HepG2 (cell line): ENCODE measurements at regions not wholly inside any gene's neighbourhood (a gene's known extent, or its start where the extent isn't known, plus 50 kb on each side); places are given as distances from the start of the nearest gene placed in this dataset.

Experiments
- ATF3 ChIP-seq: sonication (generic); formaldehyde crosslinking; IDR thresholded peaks from 2 replicates; pipeline ENCODE4 v1.4.0; 2020; ENCODE audit warnings: missing genetic modification reagents
- CBX5 ChIP-seq: sonication (generic); formaldehyde crosslinking; IDR thresholded peaks from 2 replicates; pipeline ENCODE4 v1.4.0; 2020; ENCODE audit warnings: missing genetic modification reagents, borderline replicate concordance
- CENPX ChIP-seq: sonication (generic); formaldehyde crosslinking; IDR thresholded peaks from 2 replicates; pipeline ENCODE4 v1.9.0; 2021; ENCODE audit warnings: mild to moderate bottlenecking, missing genetic modification reagents, moderate library complexity
- EEA1 ChIP-seq: sonication (generic); formaldehyde crosslinking; IDR thresholded peaks from 2 replicates; pipeline ENCODE4 v1.5.1; 2020; ENCODE audit warnings: mild to moderate bottlenecking, missing genetic modification reagents, borderline replicate concordance
- FIP1L1 ChIP-seq: fragments of 200-400 bp; formaldehyde crosslinking; IDR thresholded peaks from 2 replicates; pipeline ENCODE4 v1.6.1; 2018; ENCODE audit warnings: low read depth, mild to moderate bottlenecking, low read length, moderate library complexity, borderline replicate concordance; ENCODE audit not compliant: insufficient read depth
- HDAC6 ChIP-seq: fragments of 200-600 bp; sonication (generic); IDR thresholded peaks from 2 replicates; pipeline ENCODE4 v1.7.0; 2017; ENCODE audit warnings: mild to moderate bottlenecking, antibody characterized with exemption, low read length, low read depth
- HHEX ChIP-seq: IDR thresholded peaks from 2 replicates; pipeline ENCODE4 v1.6.1; 2016; ENCODE audit warnings: control low read depth
- HNRNPH1 ChIP-seq: fragments of 200-400 bp; formaldehyde crosslinking; optimal IDR thresholded peaks from 2 replicates; pipeline ENCODE3; 2017; ENCODE audit warnings: mild to moderate bottlenecking, low read depth, low read length
- HNRNPL ChIP-seq: fragments of 200-400 bp; formaldehyde crosslinking; IDR thresholded peaks from 2 replicates; pipeline ENCODE4 v1.6.1; 2017; ENCODE audit warnings: mild to moderate bottlenecking, low read depth, low read length
- HOMEZ ChIP-seq: IDR thresholded peaks from 2 replicates; pipeline ENCODE4 v1.6.1; 2016; ENCODE audit warnings: low read depth
- ISL2 ChIP-seq: sonication (generic); formaldehyde crosslinking; IDR thresholded peaks from 2 replicates; pipeline ENCODE4 v1.5.0; 2020; ENCODE audit warnings: missing genetic modification reagents
- LRRFIP1 ChIP-seq: sonication (generic); formaldehyde crosslinking; conservative IDR thresholded peaks from 2 replicates; pipeline ENCODE4 v1.4.0; 2020; ENCODE audit warnings: missing genetic modification reagents
- NRL ChIP-seq: sonication (generic); formaldehyde crosslinking; IDR thresholded peaks from 2 replicates; pipeline ENCODE4 v1.5.0; 2020; ENCODE audit warnings: missing genetic modification reagents, mild to moderate bottlenecking, moderate library complexity, borderline replicate concordance
- PAF1 ChIP-seq: IDR thresholded peaks from 2 replicates; pipeline ENCODE4 v1.6.1; 2016; ENCODE audit warnings: missing genetic modification reagents, missing compliant biosample characterization
- PATZ1 ChIP-seq: sonication (generic); formaldehyde crosslinking; IDR thresholded peaks from 2 replicates; pipeline ENCODE4 v1.4.0; 2020; ENCODE audit warnings: missing genetic modification reagents
- RXRB ChIP-seq: IDR thresholded peaks from 2 replicates; pipeline ENCODE4 v1.6.1; 2016; ENCODE audit warnings: borderline replicate concordance, missing genetic modification reagents, missing compliant biosample characterization
- SMAD3 ChIP-seq: sonication (generic); formaldehyde crosslinking; IDR thresholded peaks from 2 replicates; pipeline ENCODE4 v1.4.0; 2020; ENCODE audit warnings: missing genetic modification reagents
- SMARCE1 ChIP-seq: fragments of 450-650 bp; IDR thresholded peaks from 2 replicates; pipeline ENCODE4 v1.6.1; 2017; ENCODE audit warnings: borderline replicate concordance
- YEATS4 ChIP-seq: sonication (generic); formaldehyde crosslinking; IDR thresholded peaks from 2 replicates; pipeline ENCODE4 v1.4.0; 2020; ENCODE audit warnings: missing genetic modification reagents, borderline replicate concordance
- ZBTB8A ChIP-seq: sonication (generic); formaldehyde crosslinking; IDR thresholded peaks from 2 replicates; pipeline ENCODE4 v1.4.0; 2020; ENCODE audit warnings: mild to moderate bottlenecking, low read depth, missing genetic modification reagents, borderline replicate concordance
- ZNF563 ChIP-seq: sonication (generic); formaldehyde crosslinking; IDR thresholded peaks from 2 replicates; pipeline ENCODE4 v1.8.0; 2022; ENCODE audit warnings: mild to moderate bottlenecking, moderate library complexity, missing genetic modification reagents
- ZNF567 ChIP-seq: sonication (generic); formaldehyde crosslinking; IDR thresholded peaks from 2 replicates; pipeline ENCODE4 v1.8.1; 2023; ENCODE audit warnings: mild to moderate bottlenecking, missing genetic modification reagents, borderline replicate concordance
- ZNF660 ChIP-seq: sonication (generic); formaldehyde crosslinking; IDR thresholded peaks from 2 replicates; pipeline ENCODE4 v1.5.1; 2020; ENCODE audit warnings: mild to moderate bottlenecking, low read depth, missing genetic modification reagents, borderline replicate concordance
- ZNF691 ChIP-seq: sonication (generic); formaldehyde crosslinking; IDR thresholded peaks from 2 replicates; pipeline ENCODE4 v1.4.0; 2020; ENCODE audit warnings: missing genetic modification reagents, low read depth, mild to moderate bottlenecking, borderline replicate concordance
- ZNF777 ChIP-seq: sonication (generic); formaldehyde crosslinking; IDR thresholded peaks from 2 replicates; pipeline ENCODE4 v1.4.0; 2020; ENCODE audit warnings: missing genetic modification reagents

- TF ChIP-seq HOMEZ (CRISPR knock-in tag) = no peak
- TF ChIP-seq ZNF563 = no peak
- TF ChIP-seq CBX5 = no peak
- TF ChIP-seq HDAC6 = no peak
- TF ChIP-seq ZNF567 (CRISPR knock-in tag) = no peak
- TF ChIP-seq SMAD3 = no peak
- no peak for TF ChIP-seq LRRFIP1 (CRISPR knock-in tag)
- no peak for TF ChIP-seq ZNF660
- TF ChIP-seq PAF1 = no peak
- no peak for TF ChIP-seq FIP1L1
- TF ChIP-seq CENPX (CRISPR knock-in tag) = no peak
- no peak for TF ChIP-seq ATF3 (CRISPR knock-in tag)
- no peak for TF ChIP-seq ZBTB8A (CRISPR knock-in tag)
- no peak for TF ChIP-seq HNRNPL
- TF ChIP-seq NRL = no peak
- no peak for TF ChIP-seq YEATS4 (CRISPR knock-in tag)
- TF ChIP-seq EEA1 (CRISPR knock-in tag) = no peak
- no peak for TF ChIP-seq PATZ1 (CRISPR knock-in tag)
- TF ChIP-seq ZNF777 = no peak
- 0 out of 2 replicates have a peak, but pooled peaks have one; percentile 23 for TF ChIP-seq HHEX
- TF ChIP-seq SMARCE1 = no peak
- peak; percentile 96 for TF ChIP-seq ISL2
- no peak for TF ChIP-seq HNRNPH1
- peak; percentile 24; the same call in 1 of the 2 replicates for TF ChIP-seq RXRB
- no peak for TF ChIP-seq ZNF691 (CRISPR knock-in tag)
Measured at GRCh38 chr3:30193625-30194044, 412.8 kb upstream of the TGFBR2 start (continued).
